PC-9 (cell line): ENCODE measurements at regions not wholly inside any gene's neighbourhood (a gene's known extent, or its start where the extent isn't known, plus 50 kb on each side); places are given as distances from the start of the nearest gene placed in this dataset.

Experiments
- BruUV-seq: library from RNA; stranded (reverse); fragments of 400-500 nt; replicated peaks from 2 replicates; lab custom pipeline; 2021; lab: Mats Ljungman, UMichigan
- CTCF ChIA-PET: fragments of 300-600 bp; sonication (Branson Sonifier 250); formaldehyde crosslinking; loops from one replicate; lab custom pipeline; 2022; ENCODE audit warnings: antibody characterized with exemption; lab: Charles Lee
- POLR2A ChIA-PET: fragments of 300-600 bp; sonication (Branson Sonifier 250); formaldehyde crosslinking; loops from one replicate; lab custom pipeline; 2022; ENCODE audit warnings: antibody characterized with exemption; ENCODE audit not compliant: unreplicated experiment; lab: Charles Lee
- DNase-seq, 2 experiments: peaks; one replicate each; pipeline versions ENCODE4 v3.0.0 to v3.0.0-alpha.2; 2015 to 2022; ENCODE audit warnings: mixed read lengths in 1 of 2
- H2AFZ ChIP-seq: fragments of 200-600 bp; sonication (generic); 2 replicates; pipeline ENCODE4 v1.8.1; 2017; ENCODE audit warnings: antibody characterized with exemption
- H3F3A ChIP-seq: fragments of 200-600 bp; sonication (generic); 2 replicates; pipeline ENCODE4 v1.8.1; 2017; ENCODE audit warnings: antibody characterized with exemption, mild to moderate bottlenecking, low read depth; ENCODE audit not compliant: insufficient read depth
- H3K27ac ChIP-seq: fragments of 200-600 bp; sonication (generic); 2 replicates; pipeline ENCODE4 v1.6.1; 2016; ENCODE audit warnings: mixed run types
- H3K27me3 ChIP-seq: fragments of 200-600 bp; sonication (generic); 2 replicates; pipeline ENCODE4 v1.6.1; 2016; ENCODE audit warnings: low read depth, mixed run types; ENCODE audit not compliant: insufficient read depth
- H3K36me3 ChIP-seq: fragments of 200-600 bp; sonication (generic); 2 replicates; pipeline ENCODE4 v1.6.1; 2016; ENCODE audit warnings: low read depth, mixed run types
- H3K4me1 ChIP-seq: fragments of 200-600 bp; sonication (generic); replicated peaks from 2 replicates; pipeline ENCODE4 v1.6.1; 2016; ENCODE audit warnings: mixed run types; ENCODE audit not compliant: insufficient read depth
- H3K4me2 ChIP-seq: fragments of 200-600 bp; sonication (generic); 2 replicates; pipeline ENCODE4 v1.6.1; 2017; ENCODE audit warnings: mixed run types
- H3K4me3 ChIP-seq: fragments of 200-600 bp; sonication (generic); 2 replicates; pipeline ENCODE4 v1.6.1; 2016; ENCODE audit warnings: mixed run types
- H3K79me2 ChIP-seq: fragments of 200-600 bp; sonication (generic); 2 replicates; pipeline ENCODE4 v1.6.1; 2017; ENCODE audit warnings: low read depth, mixed run types
- H3K9me2 ChIP-seq: fragments of 200-600 bp; sonication (generic); 2 replicates; pipeline ENCODE4 v1.8.1; 2017; ENCODE audit warnings: mild to moderate bottlenecking; ENCODE audit not compliant: insufficient read depth
- H3K9me3 ChIP-seq: fragments of 200-600 bp; sonication (generic); 2 replicates; pipeline ENCODE4 v1.8.1; 2016; ENCODE audit warnings: low read depth; ENCODE audit not compliant: insufficient read depth
- H4K20me1 ChIP-seq: fragments of 200-600 bp; sonication (generic); 2 replicates; pipeline ENCODE4 v1.8.1; 2017; ENCODE audit not compliant: insufficient read depth
- EZH2 ChIP-seq: fragments of 200-600 bp; sonication (generic); IDR thresholded peaks from 2 replicates; pipeline ENCODE4 v1.8.0; 2017; ENCODE audit warnings: antibody characterized with exemption, low read depth
- intact Hi-C: fragments of 100-400 bp; cut with micrococcal nuclease; formaldehyde crosslinking; loops from one replicate; pipeline ENCODE4 v1.10.0; 2022; ENCODE audit not compliant: unreplicated experiment
- TF ChIP-seq, protein P1 (sequence below): fragments of 200-600 bp; sonication (generic); conservative IDR thresholded peaks from 2 replicates; pipeline ENCODE4 v1.6.1; 2017; ENCODE audit warnings: mixed run types, antibody characterized with exemption, mild to moderate bottlenecking, moderate library complexity

DNA sequence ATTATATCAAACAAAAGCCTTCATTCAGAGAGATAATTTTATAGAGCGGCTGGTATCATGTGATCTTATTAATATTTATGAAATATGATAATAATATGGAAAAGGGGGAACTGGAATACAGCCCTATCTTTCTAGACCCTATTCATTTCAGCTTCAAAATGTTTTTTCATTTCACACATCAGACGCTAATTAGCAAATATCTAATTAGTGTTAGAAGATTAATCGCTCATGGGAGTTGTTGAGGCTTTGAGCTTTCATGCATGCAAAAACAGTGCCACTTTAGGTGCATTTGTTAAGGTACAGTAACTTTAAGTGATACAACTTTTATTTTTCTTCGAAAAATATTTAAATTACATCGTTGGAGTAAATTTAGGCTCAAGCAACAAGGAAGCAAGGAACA, 751.7 kb upstream of the WWC1 start:
- H3K27me3 ChIP-seq = peaks cover 30% of the 10 kb centered on the region
- no peak for DNase-seq
- no TSS peak for BruUV-seq
- no peak overlapping the region for H3K27ac ChIP-seq
- no peaks in the 10 kb centered on the region for H3K79me2 ChIP-seq
- intact Hi-C loops = no loop called here
- ChIA-PET POLR2A (no interaction called here), CTCF (no interaction called here)
- no peaks in the 10 kb centered on the region for H3K4me1 ChIP-seq
- H3K4me3 ChIP-seq = no peak overlapping the region
- TF ChIP-seq EZH2 = no peak
- TF ChIP-seq, protein P1, sequence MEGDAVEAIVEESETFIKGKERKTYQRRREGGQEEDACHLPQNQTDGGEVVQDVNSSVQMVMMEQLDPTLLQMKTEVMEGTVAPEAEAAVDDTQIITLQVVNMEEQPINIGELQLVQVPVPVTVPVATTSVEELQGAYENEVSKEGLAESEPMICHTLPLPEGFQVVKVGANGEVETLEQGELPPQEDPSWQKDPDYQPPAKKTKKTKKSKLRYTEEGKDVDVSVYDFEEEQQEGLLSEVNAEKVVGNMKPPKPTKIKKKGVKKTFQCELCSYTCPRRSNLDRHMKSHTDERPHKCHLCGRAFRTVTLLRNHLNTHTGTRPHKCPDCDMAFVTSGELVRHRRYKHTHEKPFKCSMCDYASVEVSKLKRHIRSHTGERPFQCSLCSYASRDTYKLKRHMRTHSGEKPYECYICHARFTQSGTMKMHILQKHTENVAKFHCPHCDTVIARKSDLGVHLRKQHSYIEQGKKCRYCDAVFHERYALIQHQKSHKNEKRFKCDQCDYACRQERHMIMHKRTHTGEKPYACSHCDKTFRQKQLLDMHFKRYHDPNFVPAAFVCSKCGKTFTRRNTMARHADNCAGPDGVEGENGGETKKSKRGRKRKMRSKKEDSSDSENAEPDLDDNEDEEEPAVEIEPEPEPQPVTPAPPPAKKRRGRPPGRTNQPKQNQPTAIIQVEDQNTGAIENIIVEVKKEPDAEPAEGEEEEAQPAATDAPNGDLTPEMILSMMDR = no peak
- H3F3A ChIP-seq = no peaks in the 10 kb centered on the region
- no peak overlapping the region for H2AFZ ChIP-seq
- no peaks in the 10 kb centered on the region for H3K36me3 ChIP-seq
- H3K9me3 ChIP-seq = no peaks in the 10 kb centered on the region; the same call in 1 of the 2 replicates
- no peaks in the 10 kb centered on the region for H3K9me2 ChIP-seq
- H3K4me2 ChIP-seq = no peak overlapping the region
- no peaks in the 10 kb centered on the region for H4K20me1 ChIP-seq

- H3K9me3 ChIP-seq = no peaks in the 10 kb centered on the region; the same call in 1 of the 2 replicates
- H3K36me3 ChIP-seq = no peaks in the 10 kb centered on the region
- ChIA-PET CTCF (no interaction called here), POLR2A (no interaction called here)
- H3K9me2 ChIP-seq = no peaks in the 10 kb centered on the region
- TF ChIP-seq, protein P1 = no peak
- no peak for TF ChIP-seq EZH2
- H3K27ac ChIP-seq = no peak overlapping the region
- BruUV-seq = no TSS peak
- no peaks in the 10 kb centered on the region for H3F3A ChIP-seq
- no peaks in the 10 kb centered on the region for H3K79me2 ChIP-seq
- H3K4me1 ChIP-seq = no peaks in the 10 kb centered on the region
- intact Hi-C loops = no loop called here
- H4K20me1 ChIP-seq = no peaks in the 10 kb centered on the region
- H3K4me2 ChIP-seq = no peak overlapping the region
- peaks cover 29% of the 10 kb centered on the region for H3K27me3 ChIP-seq
- peak overlapping the region; percentile 52; the same call in 1 of the 2 replicates for H2AFZ ChIP-seq
- no peak for DNase-seq
- H3K4me3 ChIP-seq = no peak overlapping the region
These were observed 745.2 kb upstream of the WWC1 start for GRCh38 chr5:167546270-167546669.

DNA sequence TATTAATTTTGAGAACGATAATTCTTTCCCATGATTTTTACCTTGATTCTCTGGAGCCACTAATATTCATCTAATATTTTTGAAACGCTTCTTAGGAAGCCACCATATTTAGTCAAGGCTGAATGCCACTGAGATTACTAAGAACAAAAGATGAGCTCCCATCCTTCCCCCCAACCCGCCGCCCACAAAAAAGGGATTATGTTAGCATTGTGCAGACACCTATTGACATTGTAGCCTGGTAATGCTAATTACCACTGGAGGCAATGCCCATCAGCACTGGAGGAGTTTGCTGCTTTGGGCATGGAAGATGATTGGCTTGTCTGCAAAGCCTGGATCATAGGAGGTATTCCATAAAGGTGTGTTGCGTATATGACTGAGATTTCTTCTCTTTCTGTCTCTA, 739.1 kb upstream of the WWC1 start:
- Histone ChIP-seq H3K27ac (no peak overlapping the region), H3K4me1 (no peaks in the 10 kb centered on the region), H3K9me3 (no peaks in the 10 kb centered on the region), H3K36me3 (no peaks in the 10 kb centered on the region), H4K20me1 (no peaks in the 10 kb centered on the region), H2AFZ (no peak overlapping the region), H3K27me3 (peaks cover 15% of the 10 kb centered on the region), H3K9me2 (no peaks in the 10 kb centered on the region), H3K4me2 (no peak overlapping the region), H3K4me3 (no peak overlapping the region), H3K79me2 (no peaks in the 10 kb centered on the region), H3F3A (no peaks in the 10 kb centered on the region)
- CTCF ChIA-PET = no interaction called here
- no peak for TF ChIP-seq EZH2
- TF ChIP-seq, protein P1 = no peak
- POLR2A ChIA-PET = no interaction called here
- BruUV-seq = no TSS peak
- DNase-seq = no peak
- intact Hi-C loops = no loop called here
